GM12874 (cell line): ENCODE measurements at regions not wholly inside any gene's neighbourhood (a gene's known extent, or its start where the extent isn't known, plus 50 kb on each side); places are given as distances from the start of the nearest gene placed in this dataset.

Experiments used
- TF ChIP-seq, protein P1 (sequence below): IDR thresholded peaks from 2 replicates; pipeline ENCODE4 v1.5.1; 2011; ENCODE audit warnings: low read depth, mild to moderate bottlenecking, control low read depth, low read length, moderate library complexity; ENCODE audit not compliant: insufficient read depth

- TF ChIP-seq, protein P1, sequence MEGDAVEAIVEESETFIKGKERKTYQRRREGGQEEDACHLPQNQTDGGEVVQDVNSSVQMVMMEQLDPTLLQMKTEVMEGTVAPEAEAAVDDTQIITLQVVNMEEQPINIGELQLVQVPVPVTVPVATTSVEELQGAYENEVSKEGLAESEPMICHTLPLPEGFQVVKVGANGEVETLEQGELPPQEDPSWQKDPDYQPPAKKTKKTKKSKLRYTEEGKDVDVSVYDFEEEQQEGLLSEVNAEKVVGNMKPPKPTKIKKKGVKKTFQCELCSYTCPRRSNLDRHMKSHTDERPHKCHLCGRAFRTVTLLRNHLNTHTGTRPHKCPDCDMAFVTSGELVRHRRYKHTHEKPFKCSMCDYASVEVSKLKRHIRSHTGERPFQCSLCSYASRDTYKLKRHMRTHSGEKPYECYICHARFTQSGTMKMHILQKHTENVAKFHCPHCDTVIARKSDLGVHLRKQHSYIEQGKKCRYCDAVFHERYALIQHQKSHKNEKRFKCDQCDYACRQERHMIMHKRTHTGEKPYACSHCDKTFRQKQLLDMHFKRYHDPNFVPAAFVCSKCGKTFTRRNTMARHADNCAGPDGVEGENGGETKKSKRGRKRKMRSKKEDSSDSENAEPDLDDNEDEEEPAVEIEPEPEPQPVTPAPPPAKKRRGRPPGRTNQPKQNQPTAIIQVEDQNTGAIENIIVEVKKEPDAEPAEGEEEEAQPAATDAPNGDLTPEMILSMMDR: no peak
Observed at GRCh38 chr15:95664450-95664849, 666.0 kb upstream of the NR2F2 start.

DNA sequence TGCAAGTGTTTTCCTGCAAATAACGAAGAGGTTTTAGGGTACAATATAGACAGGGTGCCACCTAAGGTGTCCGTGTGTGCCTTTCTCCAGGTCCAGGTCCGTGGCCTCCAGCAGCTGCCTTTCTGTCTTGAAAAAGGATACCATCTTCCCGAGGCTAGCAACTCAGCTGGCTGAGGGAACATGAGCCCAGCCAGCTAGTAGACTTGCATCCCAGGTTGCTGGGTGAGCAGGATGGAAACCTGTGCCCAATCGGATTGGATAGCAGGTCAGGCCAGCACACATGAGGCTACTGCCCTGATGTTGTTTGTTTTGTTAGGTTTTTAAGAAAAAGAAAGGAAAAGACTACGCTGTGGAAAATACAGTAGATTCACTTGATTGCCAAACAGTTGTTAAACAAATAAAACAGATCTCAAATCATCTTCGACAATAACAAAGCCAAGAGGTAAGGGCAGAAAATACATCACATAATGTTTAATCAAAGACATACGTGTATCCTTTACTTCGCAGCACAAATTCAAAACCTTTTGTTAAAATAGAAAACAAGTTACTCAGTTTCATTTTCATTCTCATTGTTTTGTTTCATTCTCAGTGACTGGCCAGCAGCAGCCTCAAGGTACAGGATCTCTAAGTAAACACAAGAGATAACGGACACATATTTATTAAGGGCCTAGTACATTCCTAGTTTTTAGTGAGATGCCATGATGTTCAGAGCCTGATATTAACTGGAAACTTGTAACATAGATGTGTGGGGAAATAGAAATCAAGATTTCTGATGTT lies 661.2 kb upstream of the NR2F2 start:
- TF ChIP-seq, protein P1: no peak

DNA sequence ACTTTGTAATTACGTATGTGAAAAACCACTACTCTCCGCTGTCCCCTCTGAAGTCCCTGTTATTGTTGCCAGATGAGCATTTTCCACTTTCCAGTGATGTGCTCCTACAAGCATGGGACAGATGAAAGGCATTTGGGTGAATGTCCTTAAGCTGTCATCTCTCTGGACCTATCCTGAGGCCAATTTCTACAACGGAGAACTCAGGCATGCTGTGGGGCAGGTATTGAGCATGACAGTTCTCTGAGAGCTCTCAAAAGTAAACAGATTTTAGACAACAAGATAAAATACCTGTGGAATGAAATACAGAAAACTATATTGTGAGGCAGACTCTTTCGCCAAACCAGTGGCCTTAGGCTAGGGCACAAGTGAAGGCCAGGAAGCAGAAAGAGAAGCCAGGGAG lies 656.5 kb upstream of the NR2F2 start:
- TF ChIP-seq, protein P1: no peak

- TF ChIP-seq, protein P1: no peak
Observed at GRCh38 chr15:95676500-95676899, 654.0 kb upstream of the NR2F2 start.

DNA sequence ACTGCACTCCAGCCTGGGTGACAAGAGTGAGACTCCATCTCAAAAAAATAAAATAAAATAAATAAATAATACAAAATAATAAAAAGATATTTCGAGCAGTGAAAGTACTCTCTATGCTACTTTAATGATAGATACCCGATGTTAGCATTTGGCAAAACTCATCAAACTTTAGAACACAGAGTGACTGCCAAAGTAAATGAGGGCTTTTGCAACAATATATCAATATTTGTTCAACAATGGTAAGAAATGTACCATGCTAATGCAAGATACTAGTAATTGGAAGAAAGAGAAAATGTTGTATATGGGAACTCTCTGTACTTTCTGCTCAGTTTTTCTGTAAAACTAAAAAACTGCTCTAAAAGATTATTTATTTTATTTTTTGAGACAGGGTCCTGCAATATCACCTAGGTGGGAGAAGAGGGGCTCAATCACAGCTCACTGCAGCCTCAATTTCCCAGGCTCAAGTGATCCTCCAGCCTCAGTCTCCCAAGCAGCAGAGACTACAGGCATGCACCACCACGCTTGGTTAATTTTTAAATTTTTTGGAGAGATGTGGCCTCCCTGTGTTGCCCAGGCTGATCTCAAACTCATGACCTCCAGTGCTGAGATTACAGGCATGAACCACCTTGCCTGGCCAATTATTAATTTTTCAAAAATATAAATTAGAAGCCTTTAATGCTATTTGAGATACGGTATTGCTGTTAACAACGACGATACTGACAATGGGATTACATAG lies 650.5 kb upstream of the NR2F2 start:
- TF ChIP-seq, protein P1: no peak

- TF ChIP-seq, protein P1: no peak
Observed at GRCh38 chr15:95680728-95681127, 649.8 kb upstream of the NR2F2 start.

DNA sequence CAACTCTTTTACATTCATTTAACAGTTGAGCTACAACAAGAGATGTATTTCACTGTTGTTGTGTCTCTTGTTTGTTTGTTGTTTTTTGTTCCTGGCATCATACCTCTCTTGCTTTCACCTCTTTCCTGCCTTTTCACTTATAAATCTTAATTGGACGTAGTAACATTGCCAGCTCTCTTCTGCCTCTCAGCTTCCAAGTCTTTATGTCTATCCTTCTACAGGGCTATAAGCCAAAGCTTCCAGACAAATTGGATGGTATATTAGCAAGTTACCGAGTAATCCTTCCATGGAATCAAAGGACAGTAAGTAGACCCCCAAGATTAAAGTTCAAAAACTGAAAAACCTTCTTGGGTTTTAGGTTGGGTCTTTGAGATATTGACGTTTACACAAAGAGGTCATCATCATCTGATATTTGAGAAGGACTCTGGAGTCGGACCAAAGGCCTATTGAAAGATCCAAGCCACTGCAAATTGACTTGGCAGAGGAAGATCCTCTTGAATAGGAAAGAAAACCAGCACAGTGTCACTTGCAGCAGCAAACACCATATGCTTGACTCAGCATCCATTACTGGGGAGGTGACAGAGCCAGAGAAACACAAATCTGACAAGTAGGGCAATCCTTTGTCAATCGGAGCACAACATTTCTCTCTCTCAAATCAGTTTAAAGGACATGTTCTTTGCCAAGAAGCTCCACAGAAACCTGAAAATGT lies 648.5 kb upstream of the NR2F2 start:
- TF ChIP-seq, protein P1: no peak
